Stimulated activated CD4-positive, alpha-beta T cell treated with anti-CD3 and anti-CD28 coated beads, Interleukin-12 subunit alpha, Interleukin-12 subunit beta, amount 100 ng/mL, for 48 hours (primary cell): ENCODE measurements at regions not wholly inside any gene's neighbourhood (a gene's known extent, or its start where the extent isn't known, plus 50 kb on each side); places are given as distances from the start of the nearest gene placed in this dataset.

Experiments used
- DNase-seq, 3 donors: peaks; one replicate each; pipeline ENCODE4 v3.0.0-alpha.2; 2020; ENCODE audit warnings: low read depth in 2 of 3, low spot score in 1 of 3

GRCh38 chr4:178480881-178481280 is 1038.6 kb upstream of the AGA start:
- DNase-seq, result no peak

GRCh38 chr4:178481564-178481963 is 1039.3 kb upstream of the AGA start:
- no peak for DNase-seq

DNA sequence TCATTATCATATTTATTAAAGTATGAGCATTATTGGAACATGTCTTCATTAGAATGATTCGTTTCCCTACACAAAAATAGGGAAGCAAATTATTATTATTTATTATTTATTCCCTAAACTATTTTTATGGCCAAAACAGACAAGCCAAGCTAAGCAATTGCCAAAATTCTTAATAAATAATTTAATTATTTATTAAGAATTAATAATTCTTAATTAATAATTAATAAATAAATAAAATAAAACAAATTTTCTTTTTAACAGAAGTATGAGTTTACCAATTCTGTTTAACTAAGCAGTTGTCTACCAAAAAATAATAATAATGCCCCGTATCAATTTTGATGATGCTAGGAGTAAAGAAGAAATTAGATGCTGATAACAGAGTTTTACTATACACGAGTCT is 1080.8 kb upstream of the AGA start:
- no peak for DNase-seq

- DNase-seq, result no peak
Observed at GRCh38 chr4:178535939-178536579, 1093.8 kb upstream of the AGA start.

DNA sequence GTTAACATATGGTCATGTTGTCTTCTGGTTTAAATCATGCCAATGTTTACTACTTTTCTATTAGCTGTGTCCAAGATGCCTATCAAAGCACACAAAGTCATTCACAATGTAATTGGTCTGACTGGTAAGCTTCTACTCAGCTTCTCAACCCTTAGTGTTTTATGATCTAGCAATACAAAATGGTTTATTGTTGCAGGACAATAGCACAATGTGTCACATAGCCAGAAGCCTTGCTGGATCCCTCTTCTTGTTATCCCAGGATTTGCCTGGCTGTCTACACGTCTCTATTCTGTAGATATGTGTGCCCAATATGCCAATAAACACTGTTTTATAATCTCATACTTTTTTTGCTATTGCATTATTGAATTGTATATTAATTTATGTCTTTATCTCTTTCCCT is 1111.0 kb upstream of the AGA start:
- DNase-seq, result no peak

GRCh38 chr4:178554352-178554751 is 1112.1 kb upstream of the AGA start:
- DNase-seq, result no peak

DNA sequence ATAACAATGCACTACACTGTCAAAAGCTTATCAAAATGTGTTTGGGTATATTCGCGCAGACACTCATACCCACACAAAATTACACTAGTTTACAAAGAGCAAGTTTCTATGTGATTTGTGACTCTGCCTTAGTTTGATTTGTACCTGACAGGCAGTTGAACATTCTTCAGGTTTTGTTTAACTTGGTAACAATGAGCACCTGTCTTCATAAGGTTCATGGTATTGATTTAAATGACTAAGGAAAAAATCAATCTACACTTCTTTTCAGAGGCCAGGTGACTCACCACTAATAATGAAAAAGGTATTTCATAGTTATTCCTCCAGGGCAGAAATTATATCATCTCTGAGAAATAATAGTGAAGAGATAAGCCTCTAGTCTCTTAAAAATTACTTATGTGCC is 1114.6 kb upstream of the AGA start:
- no peak for DNase-seq

DNA sequence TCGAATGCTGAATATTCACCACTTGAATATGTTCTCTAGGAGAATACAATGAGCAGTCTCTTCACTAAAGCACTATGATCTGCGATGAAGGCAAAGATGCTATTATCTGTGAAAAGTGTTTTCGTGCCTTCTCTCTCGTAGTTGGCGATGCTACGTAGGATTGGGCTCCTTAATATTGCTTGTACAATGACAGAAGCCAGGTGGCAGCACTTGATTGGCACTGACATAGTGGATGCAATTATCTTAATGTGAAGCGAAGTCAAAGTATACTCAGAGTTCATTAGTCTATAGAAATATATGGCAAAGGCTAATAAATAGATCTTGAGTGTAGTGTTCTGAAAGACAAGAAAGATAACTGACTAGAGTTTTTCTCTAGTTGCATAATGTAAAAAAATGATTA is 1135.7 kb upstream of the AGA start:
- DNase-seq, result no peak

- DNase-seq, result no peak
Observed at GRCh38 chr4:178595500-178596138, 1153.4 kb upstream of the AGA start.

DNA sequence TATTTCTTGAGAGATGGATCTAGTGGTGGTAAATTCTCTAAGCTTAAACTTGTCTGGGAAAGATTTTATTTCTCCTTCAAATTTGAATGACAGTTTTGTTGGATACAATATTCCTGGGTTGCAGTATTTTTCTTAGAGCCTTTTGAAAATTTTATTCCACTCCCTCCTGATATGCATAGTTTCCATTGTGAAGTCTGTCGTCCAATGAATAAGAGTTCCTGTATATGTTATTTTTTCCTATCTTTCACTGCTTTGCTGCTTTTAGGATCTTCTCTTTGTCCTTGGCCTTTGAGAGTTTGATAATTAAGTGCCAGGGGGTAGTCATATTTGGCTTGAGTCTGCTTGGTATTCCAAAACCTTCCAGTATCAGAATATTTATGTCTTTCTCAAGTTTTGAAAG is 1156.4 kb upstream of the AGA start:
- no peak for DNase-seq

GRCh38 chr4:178599521-178599920 is 1157.3 kb upstream of the AGA start:
- DNase-seq, result no peak

- no peak for DNase-seq
Observed at GRCh38 chr4:178602833-178603232, 1160.6 kb upstream of the AGA start.

- DNase-seq, result no peak
Observed at GRCh38 chr4:178611062-178611461, 1168.8 kb upstream of the AGA start.

GRCh38 chr4:178612733-178613132 is 1170.5 kb upstream of the AGA start:
- DNase-seq, result no peak

GRCh38 chr4:178632415-178632814 is 1190.2 kb upstream of the AGA start:
- no peak for DNase-seq

DNA sequence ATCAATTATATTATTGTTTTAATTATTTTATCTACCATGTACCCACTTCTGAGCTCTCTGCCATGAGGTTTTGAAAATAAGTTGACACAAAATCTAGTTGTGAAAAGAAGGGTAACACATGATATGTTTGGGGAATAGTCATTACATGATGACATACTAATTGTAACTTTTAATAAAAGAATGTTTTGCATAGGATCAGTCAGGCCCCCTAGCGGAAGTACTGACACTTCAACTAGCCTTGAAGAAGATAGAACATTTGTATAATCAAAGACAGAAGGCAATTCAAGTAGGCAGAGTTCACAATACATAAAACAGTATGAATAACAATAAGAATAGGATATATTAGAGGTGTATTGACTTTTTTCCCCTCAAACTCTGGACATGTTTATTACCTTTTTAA is 1191.0 kb upstream of the AGA start:
- DNase-seq, result no peak

DNA sequence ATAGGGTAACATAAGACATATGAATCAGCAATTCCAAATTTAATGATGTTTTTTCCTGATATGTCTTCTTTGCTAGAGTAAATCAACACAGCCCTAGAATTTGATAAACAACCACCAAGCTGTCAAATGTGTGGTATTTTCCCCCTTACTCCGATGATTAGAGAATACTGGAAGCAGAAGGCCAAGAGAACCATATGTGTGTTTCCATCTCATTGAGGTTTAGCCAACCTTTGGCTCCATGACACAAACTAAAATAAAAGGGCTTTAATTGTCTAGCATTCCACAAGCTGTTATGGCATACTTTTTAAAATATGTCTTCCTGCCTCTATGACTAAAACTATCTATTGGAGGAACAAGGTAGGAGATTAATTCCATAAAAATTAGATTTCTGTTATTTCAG is 1222.4 kb upstream of the AGA start:
- no peak for DNase-seq

- no peak for DNase-seq
Observed at GRCh38 chr4:178665916-178666315, 1223.7 kb upstream of the AGA start.

DNA sequence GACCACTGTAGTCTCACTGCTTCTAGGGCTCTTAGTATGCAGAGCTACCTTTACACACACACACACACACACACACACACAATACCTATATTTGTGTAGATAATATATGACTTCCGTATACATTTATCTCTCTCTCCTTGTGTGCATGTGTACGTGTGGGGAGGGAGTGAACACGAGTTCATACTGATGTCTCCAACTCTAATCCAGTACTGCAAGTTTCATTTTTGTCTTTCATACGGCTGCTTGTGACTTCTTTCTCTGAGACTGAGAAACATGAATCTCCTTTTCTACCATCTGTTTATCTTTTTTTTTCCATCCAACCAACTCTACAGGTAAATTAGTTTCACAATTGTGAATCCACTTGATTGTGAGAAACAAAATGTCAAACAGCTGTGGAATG is 1229.5 kb upstream of the AGA start:
- DNase-seq, result no peak

- DNase-seq, result no peak
Observed at GRCh38 chr4:178672512-178672911, 1230.3 kb upstream of the AGA start.

GRCh38 chr4:178681871-178682270 is 1239.6 kb upstream of the AGA start:
- no peak for DNase-seq

DNA sequence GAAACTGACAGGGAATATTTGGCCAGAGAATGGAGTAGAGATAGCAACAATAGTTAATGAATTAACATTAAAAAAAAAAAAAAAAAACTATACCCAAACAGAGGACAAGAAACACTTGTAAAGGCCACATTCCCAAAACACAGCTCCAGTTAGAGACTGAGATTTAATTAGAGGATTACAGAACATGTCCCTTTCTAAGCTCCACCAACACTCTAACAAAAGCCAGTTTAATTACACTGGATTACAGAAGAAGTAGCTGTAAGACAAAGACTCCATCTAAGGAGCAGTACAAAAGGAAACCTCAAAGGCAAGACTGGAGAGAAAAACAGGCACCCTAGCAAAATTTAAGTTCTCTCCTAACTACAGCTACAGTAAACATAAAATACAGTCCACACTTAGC is 1247.7 kb upstream of the AGA start:
- DNase-seq, result no peak

- no peak for DNase-seq
Observed at GRCh38 chr4:178693816-178694215, 1251.6 kb upstream of the AGA start.
